WTC11 (cell line): ENCODE measurements at regions not wholly inside any gene's neighbourhood (a gene's known extent, or its start where the extent isn't known, plus 50 kb on each side); places are given as distances from the start of the nearest gene placed in this dataset.

Experiments used
- ATAC-seq: fragments of 200-7000 bp; cut with Tn5 transposase; 2 replicates; pipeline ENCODE4 v1.10.0; 2021; ENCODE audit warnings: mild to moderate bottlenecking, moderate library complexity
- CTCF ChIA-PET: fragments of 300-600 bp; sonication (Branson Sonifier 250); formaldehyde crosslinking; loops from one replicate; lab custom pipeline; 2021; ENCODE audit warnings: antibody characterized with exemption; lab: Charles Lee
- POLR2A ChIA-PET: fragments of 350-600 bp; sonication (Branson Sonifier 250); formaldehyde crosslinking; loops from one replicate; lab custom pipeline; 2021; ENCODE audit warnings: antibody characterized with exemption; lab: Charles Lee
- DNase-seq: peaks from one replicate; pipeline ENCODE4 v3.0.0; 2021; ENCODE audit warnings: low spot score
- H3K27ac Mint-ChIP-seq: 2 replicates; pipeline ENCODE4 v1.8.0; 2021; ENCODE audit warnings: mixed read lengths
- H3K27me3 Mint-ChIP-seq: 2 replicates; pipeline ENCODE4 v1.8.0; 2021; ENCODE audit warnings: low read depth, mild to moderate bottlenecking, moderate library complexity, mixed read lengths
- H3K36me3 Mint-ChIP-seq: 2 replicates; pipeline ENCODE4 v1.8.0; 2021; ENCODE audit warnings: mixed read lengths
- H3K4me1 Mint-ChIP-seq: 2 replicates; pipeline ENCODE4 v1.8.0; 2022; ENCODE audit warnings: mixed read lengths
- H3K4me3 Mint-ChIP-seq: 2 replicates; pipeline ENCODE4 v1.8.0; 2021; ENCODE audit warnings: mild to moderate bottlenecking, moderate library complexity, mixed read lengths
- H3K9me3 Mint-ChIP-seq: 2 replicates; pipeline ENCODE4 v1.8.0; 2021; ENCODE audit warnings: mixed read lengths
- CREM ChIP-seq: sonication (generic); formaldehyde crosslinking; IDR thresholded peaks from 2 replicates; pipeline ENCODE4 v1.8.1; 2022; ENCODE audit warnings: mild to moderate bottlenecking, missing genetic modification reagents, moderate library complexity
- ELF4 ChIP-seq: sonication (generic); formaldehyde crosslinking; IDR thresholded peaks from 2 replicates; pipeline ENCODE4 v1.8.1; 2022; ENCODE audit warnings: low read depth, mild to moderate bottlenecking, moderate library complexity, missing genetic modification reagents
- HMGA2 ChIP-seq: fragments of 250-450 bp; sonication (Bioruptor Pico); IDR thresholded peaks from 2 replicates; pipeline ENCODE4 v1.4.0; 2021; ENCODE audit warnings: mild to moderate bottlenecking, moderate library complexity
- JAZF1 ChIP-seq: fragments of 250-450 bp; sonication (Bioruptor Pico); IDR thresholded peaks from 2 replicates; pipeline ENCODE4 v1.9.0; 2021; ENCODE audit warnings: moderate library complexity, mild to moderate bottlenecking, inconsistent platforms
- RORB ChIP-seq: fragments of 250-450 bp; sonication (Bioruptor Pico); IDR thresholded peaks from 2 replicates; pipeline ENCODE4 v1.9.0; 2021; ENCODE audit warnings: mild to moderate bottlenecking
- SP1 ChIP-seq: sonication (generic); formaldehyde crosslinking; conservative IDR thresholded peaks from 2 replicates; pipeline ENCODE4 v1.8.1; 2022; ENCODE audit warnings: missing genetic modification reagents
- ZNF263 ChIP-seq: sonication (generic); formaldehyde crosslinking; IDR thresholded peaks from 2 replicates; pipeline ENCODE4 v1.8.1; 2022; ENCODE audit warnings: low read depth, mild to moderate bottlenecking, moderate library complexity, missing genetic modification reagents
- ZNF317 ChIP-seq: sonication (generic); formaldehyde crosslinking; IDR thresholded peaks from 2 replicates; pipeline ENCODE4 v1.8.1; 2023; ENCODE audit warnings: low read depth, mild to moderate bottlenecking, moderate library complexity, missing genetic modification reagents, borderline replicate concordance
- TF ChIP-seq, protein P1 (sequence below): fragments of 250-450 bp; sonication (Bioruptor Pico); IDR thresholded peaks from 2 replicates; pipeline ENCODE4 v1.8.0; 2021; ENCODE audit warnings: mild to moderate bottlenecking
- TF ChIP-seq, protein P2 (sequence below): sonication (generic); formaldehyde crosslinking; conservative IDR thresholded peaks from 2 replicates; pipeline ENCODE4 v1.8.1; 2022; ENCODE audit warnings: mild to moderate bottlenecking, missing genetic modification reagents
- TF ChIP-seq, protein P3 (sequence below): sonication (generic); formaldehyde crosslinking; IDR thresholded peaks from 2 replicates; pipeline ENCODE4 v1.8.1; 2023; ENCODE audit warnings: mild to moderate bottlenecking, missing genetic modification reagents, moderate library complexity
- TF ChIP-seq, protein P4 (sequence below): sonication (generic); formaldehyde crosslinking; IDR thresholded peaks from 2 replicates; pipeline ENCODE4 v1.8.1; 2022; ENCODE audit warnings: missing genetic modification reagents, borderline replicate concordance
- TF ChIP-seq, protein P5 (sequence below): sonication (generic); formaldehyde crosslinking; IDR thresholded peaks from 2 replicates; pipeline ENCODE4 v1.8.1; 2023; ENCODE audit warnings: mild to moderate bottlenecking, missing genetic modification reagents, moderate library complexity
- TF ChIP-seq, protein P6 (sequence below): sonication (generic); formaldehyde crosslinking; IDR thresholded peaks from 2 replicates; pipeline ENCODE4 v1.8.1; 2023; ENCODE audit warnings: mild to moderate bottlenecking, moderate library complexity, missing genetic modification reagents
- TF ChIP-seq, protein P7 (sequence below): sonication (generic); formaldehyde crosslinking; IDR thresholded peaks from 2 replicates; pipeline ENCODE4 v1.8.0; 2022; ENCODE audit warnings: mild to moderate bottlenecking, missing genetic modification reagents
- TF ChIP-seq, protein P8 (sequence below): fragments of 250-450 bp; sonication (Bioruptor Pico); IDR thresholded peaks from 2 replicates; pipeline ENCODE4 v1.9.0; 2021; ENCODE audit warnings: mild to moderate bottlenecking

DNA sequence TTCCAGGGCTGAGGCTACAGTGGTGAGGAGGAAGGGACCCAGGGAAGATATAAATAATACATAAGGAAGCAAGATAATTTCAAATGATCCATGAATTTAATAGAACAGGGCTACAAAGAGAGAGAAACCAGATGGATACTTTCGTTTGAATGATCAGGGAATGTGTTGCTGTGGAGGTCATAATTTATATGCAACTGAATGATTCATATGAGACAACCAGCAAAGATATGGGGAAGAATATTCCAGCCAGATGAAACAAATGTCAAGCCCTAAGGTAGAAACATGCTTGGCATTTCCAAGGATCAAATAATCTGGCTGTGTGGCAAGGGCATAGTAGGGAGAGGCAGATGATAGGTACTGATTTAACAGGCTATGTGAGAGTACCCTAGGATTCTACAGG is 84.8 kb upstream of the ZC3H11B start:
- TF ChIP-seq RORB (no peak), SP1 (no peak)
- TF ChIP-seq, protein P1, sequence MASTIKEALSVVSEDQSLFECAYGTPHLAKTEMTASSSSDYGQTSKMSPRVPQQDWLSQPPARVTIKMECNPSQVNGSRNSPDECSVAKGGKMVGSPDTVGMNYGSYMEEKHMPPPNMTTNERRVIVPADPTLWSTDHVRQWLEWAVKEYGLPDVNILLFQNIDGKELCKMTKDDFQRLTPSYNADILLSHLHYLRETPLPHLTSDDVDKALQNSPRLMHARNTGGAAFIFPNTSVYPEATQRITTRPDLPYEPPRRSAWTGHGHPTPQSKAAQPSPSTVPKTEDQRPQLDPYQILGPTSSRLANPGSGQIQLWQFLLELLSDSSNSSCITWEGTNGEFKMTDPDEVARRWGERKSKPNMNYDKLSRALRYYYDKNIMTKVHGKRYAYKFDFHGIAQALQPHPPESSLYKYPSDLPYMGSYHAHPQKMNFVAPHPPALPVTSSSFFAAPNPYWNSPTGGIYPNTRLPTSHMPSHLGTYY (CRISPR knock-in tag) = no peak
- TF ChIP-seq, protein P2, sequence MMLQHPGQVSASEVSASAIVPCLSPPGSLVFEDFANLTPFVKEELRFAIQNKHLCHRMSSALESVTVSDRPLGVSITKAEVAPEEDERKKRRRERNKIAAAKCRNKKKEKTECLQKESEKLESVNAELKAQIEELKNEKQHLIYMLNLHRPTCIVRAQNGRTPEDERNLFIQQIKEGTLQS (CRISPR knock-in tag) = no peak
- TF ChIP-seq, protein P3, sequence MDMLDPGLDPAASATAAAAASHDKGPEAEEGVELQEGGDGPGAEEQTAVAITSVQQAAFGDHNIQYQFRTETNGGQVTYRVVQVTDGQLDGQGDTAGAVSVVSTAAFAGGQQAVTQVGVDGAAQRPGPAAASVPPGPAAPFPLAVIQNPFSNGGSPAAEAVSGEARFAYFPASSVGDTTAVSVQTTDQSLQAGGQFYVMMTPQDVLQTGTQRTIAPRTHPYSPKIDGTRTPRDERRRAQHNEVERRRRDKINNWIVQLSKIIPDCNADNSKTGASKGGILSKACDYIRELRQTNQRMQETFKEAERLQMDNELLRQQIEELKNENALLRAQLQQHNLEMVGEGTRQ = no peak
- ChIA-PET POLR2A (no interaction called here), CTCF (no interaction called here)
- no peaks in the 10 kb centered on the region for H3K9me3 Mint-ChIP-seq
- H3K4me1 Mint-ChIP-seq = no peaks in the 10 kb centered on the region
- H3K27me3 Mint-ChIP-seq = no peaks in the 10 kb centered on the region
- DNase-seq = no peak
- H3K27ac Mint-ChIP-seq = no peak overlapping the region
- no peak for ATAC-seq
- no peak overlapping the region for H3K4me3 Mint-ChIP-seq
- H3K36me3 Mint-ChIP-seq = no peaks in the 10 kb centered on the region

DNA sequence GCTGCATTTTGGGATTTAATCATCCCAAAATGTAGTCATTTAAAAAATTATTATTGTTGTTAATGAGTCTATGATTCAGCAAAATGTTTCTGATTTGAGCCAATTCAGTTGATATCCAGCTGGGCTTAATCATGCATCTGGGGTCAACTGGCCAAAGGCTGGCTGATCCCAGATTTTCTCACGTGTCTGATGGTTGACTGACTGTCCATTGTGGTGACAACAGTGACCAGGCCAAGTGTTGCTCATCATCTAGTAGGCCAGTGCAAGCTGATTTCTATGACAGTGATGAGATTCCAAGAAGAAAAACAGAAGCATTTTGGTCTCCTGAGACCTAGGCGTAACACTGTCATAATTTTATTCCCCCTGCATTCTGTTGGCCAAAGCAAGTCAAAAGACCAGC is 80.1 kb upstream of the ZC3H11B start:
- H3K4me1 Mint-ChIP-seq = no peaks in the 10 kb centered on the region
- no peaks in the 10 kb centered on the region for H3K36me3 Mint-ChIP-seq
- no peaks in the 10 kb centered on the region for H3K27me3 Mint-ChIP-seq
- H3K27ac Mint-ChIP-seq = no peak overlapping the region
- H3K9me3 Mint-ChIP-seq = no peaks in the 10 kb centered on the region
- no peak for ATAC-seq
- no peak overlapping the region for H3K4me3 Mint-ChIP-seq
- CTCF ChIA-PET = interaction anchor here (1.1 kb wide), 1 partner anchor 120 kb away, joined by 3 read pairs; no protein-coding TSS in a partner anchor
- DNase-seq = no peak
- POLR2A ChIA-PET = no interaction called here
- no peak for TF ChIP-seq HMGA2

DNA sequence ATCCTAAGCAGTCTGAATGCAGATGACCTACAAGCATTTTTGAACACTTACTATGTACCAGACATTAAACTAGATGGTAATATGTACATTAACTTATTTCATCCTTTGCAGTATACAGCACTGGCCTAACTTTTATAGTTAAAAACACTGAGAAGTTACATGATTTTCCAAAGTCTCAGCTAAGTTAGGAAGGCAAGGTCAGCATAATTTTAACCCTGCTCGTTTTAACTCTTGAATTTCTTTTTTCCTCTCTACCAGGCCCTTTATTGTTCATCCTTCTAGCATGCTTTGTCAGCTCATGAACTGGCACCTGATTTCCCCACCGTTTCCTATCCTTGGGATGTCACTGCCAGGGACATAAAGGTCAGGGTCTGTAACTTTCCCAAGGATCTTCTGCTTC is 76.9 kb upstream of the ZC3H11B start:
- POLR2A ChIA-PET = no interaction called here
- Mint-ChIP-seq H3K27ac (no peak overlapping the region), H3K9me3 (no peaks in the 10 kb centered on the region), H3K27me3 (no peaks in the 10 kb centered on the region), H3K4me1 (peaks cover 6% of the 10 kb centered on the region), H3K4me3 (no peak overlapping the region), H3K36me3 (no peaks in the 10 kb centered on the region)
- no peak for TF ChIP-seq JAZF1 (CRISPR knock-in tag)
- TF ChIP-seq, protein P4, sequence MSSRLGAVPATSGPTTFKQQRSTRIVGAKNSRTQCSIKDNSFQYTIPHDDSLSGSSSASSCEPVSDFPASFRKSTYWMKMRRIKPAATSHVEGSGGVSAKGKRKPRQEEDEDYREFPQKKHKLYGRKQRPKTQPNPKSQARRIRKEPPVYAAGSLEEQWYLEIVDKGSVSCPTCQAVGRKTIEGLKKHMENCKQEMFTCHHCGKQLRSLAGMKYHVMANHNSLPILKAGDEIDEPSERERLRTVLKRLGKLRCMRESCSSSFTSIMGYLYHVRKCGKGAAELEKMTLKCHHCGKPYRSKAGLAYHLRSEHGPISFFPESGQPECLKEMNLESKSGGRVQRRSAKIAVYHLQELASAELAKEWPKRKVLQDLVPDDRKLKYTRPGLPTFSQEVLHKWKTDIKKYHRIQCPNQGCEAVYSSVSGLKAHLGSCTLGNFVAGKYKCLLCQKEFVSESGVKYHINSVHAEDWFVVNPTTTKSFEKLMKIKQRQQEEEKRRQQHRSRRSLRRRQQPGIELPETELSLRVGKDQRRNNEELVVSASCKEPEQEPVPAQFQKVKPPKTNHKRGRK (CRISPR knock-in tag) = no peak
- TF ChIP-seq ZNF317 (CRISPR knock-in tag) = no peak
- no peak for TF ChIP-seq ZNF263
- no peak for TF ChIP-seq CREM (CRISPR knock-in tag)
- TF ChIP-seq, protein P5, sequence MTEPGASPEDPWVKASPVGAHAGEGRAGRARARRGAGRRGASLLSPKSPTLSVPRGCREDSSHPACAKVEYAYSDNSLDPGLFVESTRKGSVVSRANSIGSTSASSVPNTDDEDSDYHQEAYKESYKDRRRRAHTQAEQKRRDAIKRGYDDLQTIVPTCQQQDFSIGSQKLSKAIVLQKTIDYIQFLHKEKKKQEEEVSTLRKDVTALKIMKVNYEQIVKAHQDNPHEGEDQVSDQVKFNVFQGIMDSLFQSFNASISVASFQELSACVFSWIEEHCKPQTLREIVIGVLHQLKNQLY = no peak
- TF ChIP-seq ELF4 (CRISPR knock-in tag) = no peak
- TF ChIP-seq, protein P6, sequence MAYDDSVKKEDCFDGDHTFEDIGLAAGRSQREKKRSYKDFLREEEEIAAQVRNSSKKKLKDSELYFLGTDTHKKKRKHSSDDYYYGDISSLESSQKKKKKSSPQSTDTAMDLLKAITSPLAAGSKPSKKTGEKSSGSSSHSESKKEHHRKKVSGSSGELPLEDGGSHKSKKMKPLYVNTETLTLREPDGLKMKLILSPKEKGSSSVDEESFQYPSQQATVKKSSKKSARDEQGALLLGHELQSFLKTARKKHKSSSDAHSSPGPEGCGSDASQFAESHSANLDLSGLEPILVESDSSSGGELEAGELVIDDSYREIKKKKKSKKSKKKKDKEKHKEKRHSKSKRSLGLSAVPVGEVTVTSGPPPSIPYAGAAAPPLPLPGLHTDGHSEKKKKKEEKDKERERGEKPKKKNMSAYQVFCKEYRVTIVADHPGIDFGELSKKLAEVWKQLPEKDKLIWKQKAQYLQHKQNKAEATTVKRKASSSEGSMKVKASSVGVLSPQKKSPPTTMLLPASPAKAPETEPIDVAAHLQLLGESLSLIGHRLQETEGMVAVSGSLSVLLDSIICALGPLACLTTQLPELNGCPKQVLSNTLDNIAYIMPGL (CRISPR knock-in tag) = no peak
- TF ChIP-seq, protein P7, sequence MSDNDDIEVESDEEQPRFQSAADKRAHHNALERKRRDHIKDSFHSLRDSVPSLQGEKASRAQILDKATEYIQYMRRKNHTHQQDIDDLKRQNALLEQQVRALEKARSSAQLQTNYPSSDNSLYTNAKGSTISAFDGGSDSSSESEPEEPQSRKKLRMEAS (CRISPR knock-in tag) = no peak
- TF ChIP-seq, protein P8, sequence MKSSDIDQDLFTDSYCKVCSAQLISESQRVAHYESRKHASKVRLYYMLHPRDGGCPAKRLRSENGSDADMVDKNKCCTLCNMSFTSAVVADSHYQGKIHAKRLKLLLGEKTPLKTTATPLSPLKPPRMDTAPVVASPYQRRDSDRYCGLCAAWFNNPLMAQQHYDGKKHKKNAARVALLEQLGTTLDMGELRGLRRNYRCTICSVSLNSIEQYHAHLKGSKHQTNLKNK (CRISPR knock-in tag) = no peak
- ATAC-seq (no peak), DNase-seq (no peak)
- CTCF ChIA-PET = no interaction called here
